ENCODE measurements at regions not wholly inside any gene's neighbourhood (a gene's known extent, or its start where the extent isn't known, plus 50 kb on each side); places are given as distances from the start of the nearest gene placed in this dataset.

DNA sequence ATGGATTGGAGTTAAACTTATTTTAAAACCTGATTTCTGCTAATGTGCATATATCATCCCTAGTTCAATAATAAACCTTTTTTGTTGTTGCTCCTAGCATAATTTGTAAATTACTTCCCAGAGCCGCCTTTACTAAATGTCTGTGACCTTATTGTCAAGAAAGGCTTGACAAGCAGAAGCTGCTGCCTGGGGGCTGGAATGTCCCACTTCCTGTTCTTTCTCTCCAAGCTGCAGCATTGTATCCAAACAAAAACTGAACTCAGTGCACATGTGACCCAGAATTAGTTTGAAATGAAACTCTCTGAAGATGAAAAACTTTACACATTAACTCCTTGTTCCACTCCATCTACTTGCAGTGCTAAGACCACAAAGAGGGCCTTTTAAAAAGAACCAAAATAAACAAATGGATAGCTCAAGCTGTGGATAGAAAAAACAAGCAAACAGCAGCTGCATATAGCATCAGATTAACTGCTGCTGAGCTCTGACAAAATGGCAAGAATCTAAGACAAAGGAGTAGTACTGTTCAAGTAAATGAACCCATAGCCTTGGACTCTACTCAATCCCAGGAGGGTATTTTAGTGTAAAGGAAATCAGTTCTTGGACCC, 99.8 kb upstream of the NEUROD1 start:
- TF ChIP-seq, protein P1, sequence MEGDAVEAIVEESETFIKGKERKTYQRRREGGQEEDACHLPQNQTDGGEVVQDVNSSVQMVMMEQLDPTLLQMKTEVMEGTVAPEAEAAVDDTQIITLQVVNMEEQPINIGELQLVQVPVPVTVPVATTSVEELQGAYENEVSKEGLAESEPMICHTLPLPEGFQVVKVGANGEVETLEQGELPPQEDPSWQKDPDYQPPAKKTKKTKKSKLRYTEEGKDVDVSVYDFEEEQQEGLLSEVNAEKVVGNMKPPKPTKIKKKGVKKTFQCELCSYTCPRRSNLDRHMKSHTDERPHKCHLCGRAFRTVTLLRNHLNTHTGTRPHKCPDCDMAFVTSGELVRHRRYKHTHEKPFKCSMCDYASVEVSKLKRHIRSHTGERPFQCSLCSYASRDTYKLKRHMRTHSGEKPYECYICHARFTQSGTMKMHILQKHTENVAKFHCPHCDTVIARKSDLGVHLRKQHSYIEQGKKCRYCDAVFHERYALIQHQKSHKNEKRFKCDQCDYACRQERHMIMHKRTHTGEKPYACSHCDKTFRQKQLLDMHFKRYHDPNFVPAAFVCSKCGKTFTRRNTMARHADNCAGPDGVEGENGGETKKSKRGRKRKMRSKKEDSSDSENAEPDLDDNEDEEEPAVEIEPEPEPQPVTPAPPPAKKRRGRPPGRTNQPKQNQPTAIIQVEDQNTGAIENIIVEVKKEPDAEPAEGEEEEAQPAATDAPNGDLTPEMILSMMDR (IDR thresholded peaks at IDR 0.05; ENCODE audit: unreplicated experiment) = no peak
- DNase-seq (ENCODE audit: low spot score, unreplicated experiment) = no peak
- Mint-ChIP-seq H3K4me1 (ENCODE audit: low read depth) (peaks cover 41% of the 10 kb centered on the region), H3K27me3 (no peaks in the 10 kb centered on the region), H3K27ac (peak overlapping the region; percentile 11), H3K9me3 (ENCODE audit: low read depth) (no peaks in the 10 kb centered on the region), H3K36me3 (ENCODE audit: insufficient read depth) (no peaks in the 10 kb centered on the region), H3K4me3 (ENCODE audit: low read depth) (no peak overlapping the region)

DNA sequence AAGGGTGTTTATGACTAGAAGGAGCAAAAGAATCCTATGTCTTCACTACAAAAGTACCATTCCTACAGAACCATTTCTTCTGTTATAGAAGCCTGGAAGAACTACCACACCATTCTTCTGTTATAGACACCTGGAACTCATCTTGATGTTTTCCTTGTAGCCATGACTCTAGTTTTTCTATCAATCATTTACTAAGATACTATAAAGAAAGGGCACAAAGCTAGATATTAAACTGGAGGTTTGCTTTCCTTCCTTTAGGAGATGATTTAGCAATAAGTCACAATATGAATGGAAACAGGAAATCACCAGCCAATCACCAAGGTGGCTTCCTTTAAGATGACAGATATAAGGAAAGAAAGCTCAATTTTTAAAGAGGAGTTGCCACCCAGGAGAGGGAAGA, 100.3 kb upstream of the NEUROD1 start:
- H3K27ac Mint-ChIP-seq = peak overlapping the region; percentile 22
- H3K9me3 Mint-ChIP-seq (ENCODE audit: low read depth) = no peaks in the 10 kb centered on the region
- H3K36me3 Mint-ChIP-seq (ENCODE audit: insufficient read depth) = no peaks in the 10 kb centered on the region
- DNase-seq (ENCODE audit: low spot score, unreplicated experiment) = no peak
- H3K4me1 Mint-ChIP-seq (ENCODE audit: low read depth) = peaks cover 43% of the 10 kb centered on the region
- no peak overlapping the region for H3K4me3 Mint-ChIP-seq (ENCODE audit: low read depth)
- no peaks in the 10 kb centered on the region for H3K27me3 Mint-ChIP-seq
- TF ChIP-seq, protein P1 (IDR thresholded peaks at IDR 0.05; ENCODE audit: unreplicated experiment) = no peak

DNA sequence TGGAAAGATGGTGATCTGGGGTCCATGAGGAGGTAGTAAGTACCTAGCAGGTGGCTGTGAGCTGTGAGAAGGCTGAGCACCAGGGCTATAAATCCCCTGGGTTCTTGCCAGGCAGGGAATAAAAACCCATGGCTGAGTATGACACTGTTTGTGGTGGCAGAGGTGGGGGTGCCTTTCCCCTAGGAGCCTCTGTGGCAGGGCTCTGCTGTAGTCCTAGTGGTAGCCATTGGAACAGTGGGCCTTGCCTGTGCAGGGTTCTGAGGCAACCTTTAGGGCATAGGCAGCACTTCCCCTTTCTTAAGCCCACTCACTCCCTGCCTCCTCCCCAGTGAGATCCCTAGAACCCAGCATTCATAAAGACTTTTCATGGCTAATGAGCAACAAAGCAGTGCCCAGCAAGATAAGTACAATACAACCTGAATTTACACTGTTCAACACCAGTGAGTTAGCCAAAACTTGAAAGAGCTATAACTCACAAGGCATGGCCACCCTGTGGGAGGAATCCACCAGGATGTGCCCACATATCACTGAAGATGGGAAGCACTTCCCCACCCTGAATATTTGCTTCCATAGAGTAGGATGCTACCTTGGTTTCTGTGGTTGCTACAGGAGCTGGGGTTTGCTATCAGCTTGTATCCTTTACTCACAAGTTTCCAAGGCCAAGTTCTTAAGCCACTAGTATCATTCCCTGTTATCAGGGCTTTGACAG, 100.9 kb upstream of the NEUROD1 start:
- no peak for DNase-seq (ENCODE audit: low spot score, unreplicated experiment)
- H3K9me3 Mint-ChIP-seq (ENCODE audit: low read depth) = no peaks in the 10 kb centered on the region
- H3K4me3 Mint-ChIP-seq (ENCODE audit: low read depth) = no peak overlapping the region
- no peaks in the 10 kb centered on the region for H3K36me3 Mint-ChIP-seq (ENCODE audit: insufficient read depth)
- H3K27ac Mint-ChIP-seq = peak overlapping the region; percentile 22
- peaks cover 46% of the 10 kb centered on the region for H3K4me1 Mint-ChIP-seq (ENCODE audit: low read depth)
- TF ChIP-seq, protein P1 (IDR thresholded peaks at IDR 0.05; ENCODE audit: unreplicated experiment) = no peak
- no peaks in the 10 kb centered on the region for H3K27me3 Mint-ChIP-seq

DNA sequence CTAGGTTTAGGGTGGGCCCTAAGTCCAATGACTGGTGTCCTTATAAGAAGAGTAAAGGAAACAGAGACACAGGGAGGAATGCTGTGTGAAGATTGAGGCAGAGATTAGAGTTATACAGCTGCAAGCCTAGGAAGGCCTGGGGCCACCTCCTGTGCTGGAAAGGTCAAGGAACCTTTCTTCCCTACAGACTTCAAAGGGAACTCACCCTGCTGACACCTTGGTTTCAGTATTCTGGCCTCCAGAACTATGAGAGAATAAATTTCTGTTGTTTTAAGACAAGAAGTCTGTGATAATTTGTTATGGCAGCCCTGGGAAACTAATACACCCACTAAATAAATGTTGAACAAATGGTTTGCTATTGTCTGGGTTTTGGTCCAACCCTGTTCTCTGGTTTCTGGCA, 102.3 kb upstream of the NEUROD1 start:
- H3K4me1 Mint-ChIP-seq (ENCODE audit: low read depth) = peaks cover 46% of the 10 kb centered on the region
- TF ChIP-seq, protein P1 (IDR thresholded peaks at IDR 0.05; ENCODE audit: unreplicated experiment) = no peak
- no peak for DNase-seq (ENCODE audit: low spot score, unreplicated experiment)
- no peak overlapping the region for H3K4me3 Mint-ChIP-seq (ENCODE audit: low read depth)
- H3K36me3 Mint-ChIP-seq (ENCODE audit: insufficient read depth) = no peaks in the 10 kb centered on the region
- no peak overlapping the region for H3K27ac Mint-ChIP-seq
- H3K27me3 Mint-ChIP-seq = no peaks in the 10 kb centered on the region
- H3K9me3 Mint-ChIP-seq (ENCODE audit: low read depth) = no peaks in the 10 kb centered on the region

DNA sequence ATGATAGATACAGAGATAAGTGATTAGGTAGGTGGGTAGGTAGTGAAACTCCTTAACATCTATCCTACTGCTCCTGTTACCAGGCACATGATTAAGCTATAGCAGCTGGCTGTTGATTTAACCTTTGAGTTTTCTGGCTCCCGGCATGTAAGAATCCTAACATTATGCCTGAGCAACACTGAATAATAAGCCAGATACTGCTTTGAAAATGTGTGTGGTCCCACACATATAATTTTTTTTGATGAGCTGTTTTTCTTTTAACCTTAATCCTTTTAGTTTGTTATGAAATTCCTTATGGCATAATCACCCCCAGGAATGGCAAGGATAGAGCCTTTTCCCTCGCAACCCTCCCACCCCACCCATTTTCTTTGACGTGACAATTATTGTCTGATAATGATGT, 104.2 kb upstream of the NEUROD1 start:
- Mint-ChIP-seq H3K27ac (no peak overlapping the region), H3K27me3 (no peaks in the 10 kb centered on the region), H3K4me1 (ENCODE audit: low read depth) (peaks cover 39% of the 10 kb centered on the region), H3K36me3 (ENCODE audit: insufficient read depth) (no peaks in the 10 kb centered on the region), H3K9me3 (ENCODE audit: low read depth) (no peaks in the 10 kb centered on the region), H3K4me3 (ENCODE audit: low read depth) (no peak overlapping the region)
- no peak for DNase-seq (ENCODE audit: low spot score, unreplicated experiment)
- TF ChIP-seq, protein P1 (IDR thresholded peaks at IDR 0.05; ENCODE audit: unreplicated experiment) = no peak

Data from progenitor cell of endocrine pancreas (in vitro differentiated cells).